Naive thymus-derived CD4-positive, alpha-beta T cell (primary cell): ENCODE measurements at regions not wholly inside any gene's neighbourhood (a gene's known extent, or its start where the extent isn't known, plus 50 kb on each side); places are given as distances from the start of the nearest gene placed in this dataset.

Source experiments
- ATAC-seq: fragments of 150-1000 bp; cut with Tn5 transposase; 2 replicates; pipeline ENCODE4 v1.10.0; 2021; ENCODE audit warnings: mild to moderate bottlenecking, moderate library complexity
- CTCF ChIA-PET: fragments of 350-600 bp; sonication (Branson Sonifier 250); formaldehyde crosslinking; loops from one replicate; lab custom pipeline; 2021; ENCODE audit warnings: antibody characterized with exemption; lab: Charles Lee
- POLR2A ChIA-PET: fragments of 350-600 bp; sonication (Branson Sonifier 250); formaldehyde crosslinking; loops from one replicate; lab custom pipeline; 2021; ENCODE audit warnings: antibody characterized with exemption, inconsistent platforms; lab: Charles Lee
- DNase-seq, 9 donors: peaks; one replicate each; pipeline versions ENCODE4 v3.0.0 to v3.0.0-alpha.2; 2020 to 2022; ENCODE audit warnings: mixed read lengths in 1 of 9
- H3K27ac ChIP-seq: one replicate; pipeline ENCODE4 v1.7.0; 2013; ENCODE audit warnings: mild to moderate bottlenecking, low read depth, low read length, moderate library complexity
- H3K27me3 ChIP-seq, 2 donors: one replicate each; pipeline ENCODE4 v1.7.0; 2013; ENCODE audit warnings: low read length in 2 of 2, mild to moderate bottlenecking in 2 of 2, moderate library complexity in 2 of 2; ENCODE audit not compliant: control insufficient read depth in 2 of 2, insufficient read depth in 2 of 2
- H3K36me3 ChIP-seq, 3 experiments: 1 replicate in 2 of 3; 2 replicates in 1 of 3; pipeline ENCODE4 v1.7.0; 2013; ENCODE audit warnings: low read length in 3 of 3, mild to moderate bottlenecking in 3 of 3, moderate library complexity in 1 of 3; ENCODE audit not compliant: insufficient read depth in 3 of 3, control insufficient read depth in 2 of 3
- H3K4me1 ChIP-seq, 2 donors: one replicate each; pipeline ENCODE4 v1.7.0; 2013; ENCODE audit warnings: low read length in 2 of 2, mild to moderate bottlenecking in 2 of 2, moderate library complexity in 1 of 2; ENCODE audit not compliant: control insufficient read depth in 2 of 2, insufficient read depth in 2 of 2
- H3K4me3 ChIP-seq: 2 replicates; pipeline ENCODE4 v1.7.0; 2013; ENCODE audit warnings: mild to moderate bottlenecking, low read length
- H3K9me3 ChIP-seq, 3 experiments: 1 replicate in 2 of 3; 2 replicates in 1 of 3; pipeline ENCODE4 v1.7.0; 2013; ENCODE audit warnings: low read length in 3 of 3; ENCODE audit not compliant: control insufficient read depth in 2 of 3
- H3K27ac Mint-ChIP-seq, 9 donors: one replicate each; pipeline ENCODE4 v1.8.0; 2020 to 2022; ENCODE audit warnings: mixed read lengths in 9 of 9, mild to moderate bottlenecking in 8 of 9, moderate library complexity in 5 of 9, inconsistent platforms in 2 of 9
- H3K27me3 Mint-ChIP-seq, 5 donors: one replicate each; pipeline ENCODE4 v1.8.0; 2021 to 2022; ENCODE audit warnings: mixed read lengths in 5 of 5, mild to moderate bottlenecking in 1 of 5
- H3K36me3 Mint-ChIP-seq, 5 donors: one replicate each; pipeline ENCODE4 v1.8.0; 2020 to 2022; ENCODE audit warnings: mixed read lengths in 5 of 5, mild to moderate bottlenecking in 3 of 5, inconsistent platforms in 1 of 5
- H3K4me1 Mint-ChIP-seq, 7 donors: one replicate each; pipeline ENCODE4 v1.8.0; 2020 to 2022; ENCODE audit warnings: mixed read lengths in 7 of 7, mild to moderate bottlenecking in 3 of 7, inconsistent platforms in 1 of 7
- H3K4me3 Mint-ChIP-seq, 10 donors: one replicate each; pipeline ENCODE4 v1.8.0; 2020 to 2022; ENCODE audit warnings: mild to moderate bottlenecking in 10 of 10, mixed read lengths in 10 of 10, moderate library complexity in 6 of 10, inconsistent platforms in 2 of 10
- H3K9me3 Mint-ChIP-seq, 11 donors: one replicate each; pipeline ENCODE4 v1.8.0; 2020 to 2022; ENCODE audit warnings: mixed read lengths in 11 of 11, mild to moderate bottlenecking in 4 of 11, inconsistent platforms in 1 of 11, moderate library complexity in 1 of 11
- intact Hi-C, 2 donors: fragments of 100-400 bp; cut with micrococcal nuclease; formaldehyde crosslinking; loops; one replicate each; pipeline ENCODE4 v1.15.1; 2023

- Histone ChIP-seq H3K27me3 (no peaks in the 10 kb centered on the region), H3K4me1 (no peaks in the 10 kb centered on the region)
- POLR2A ChIA-PET = no interaction called here
Measured at GRCh38 chr5:130896636-130897035, 268.4 kb downstream of the HINT1 start.

DNA sequence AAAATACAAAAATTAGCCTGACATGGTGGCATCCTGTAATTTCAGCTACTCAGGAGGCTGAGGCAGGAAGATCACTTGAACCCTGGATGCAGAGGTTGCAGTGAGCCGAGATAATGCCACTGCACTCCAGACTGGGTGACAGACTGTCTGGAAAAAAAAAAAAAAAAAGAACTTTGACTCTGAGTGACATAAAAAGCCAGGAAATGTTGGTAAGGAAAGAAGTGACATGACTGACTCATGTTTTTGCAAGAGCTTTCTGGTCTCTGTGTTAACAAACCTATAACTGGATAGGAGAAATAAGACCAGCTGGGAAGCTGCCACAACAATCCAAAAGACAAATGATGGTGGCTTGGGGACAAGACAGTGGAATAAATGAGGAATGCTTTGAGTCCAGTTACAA, 272.1 kb downstream of the HINT1 start:
- no peak for ATAC-seq
- Histone ChIP-seq H3K9me3 (no peaks in the 10 kb centered on the region), H3K27ac (no peak overlapping the region), H3K4me1 (no peaks in the 10 kb centered on the region), H3K27me3 (no peaks in the 10 kb centered on the region), H3K4me3 (no peak overlapping the region), H3K36me3 (no peaks in the 10 kb centered on the region)
- peaks cover 0 to 21% (median 9%) of the 10 kb centered on the region in 11 donors for H3K9me3 Mint-ChIP-seq
- ChIA-PET POLR2A (no interaction called here), CTCF (no interaction called here)
- no peak overlapping the region for H3K4me3 Mint-ChIP-seq
- no peak for DNase-seq
- intact Hi-C loops = no loop called here
- H3K27me3 Mint-ChIP-seq = peaks cover 0 to 44% (median 27%) of the 10 kb centered on the region in 5 donors
- H3K36me3 Mint-ChIP-seq = peaks cover 0 to 16% (median 3%) of the 10 kb centered on the region in 5 donors
- H3K27ac Mint-ChIP-seq = no peak overlapping the region
- H3K4me1 Mint-ChIP-seq = no peaks in the 10 kb centered on the region

More at GRCh38 chr5:130896636-130897035, 268.4 kb downstream of the HINT1 start:
- Mint-ChIP-seq H3K27me3 (peaks cover 0 to 35% (median 20%) of the 10 kb centered on the region in 5 donors), H3K36me3 (peaks cover 0 to 15% (median 7%) of the 10 kb centered on the region in 5 donors), H3K4me1 (no peaks in the 10 kb centered on the region), H3K27ac (no peak overlapping the region), H3K9me3 (peaks cover 0 to 37% (median 16%) of the 10 kb centered on the region in 11 donors), H3K4me3 (no peak overlapping the region)
- Histone ChIP-seq H3K9me3 (no peaks in the 10 kb centered on the region), H3K4me3 (no peak overlapping the region), H3K36me3 (no peaks in the 10 kb centered on the region), H3K27ac (no peak overlapping the region)
- CTCF ChIA-PET = no interaction called here
- no peak for DNase-seq
- no peak for ATAC-seq
- intact Hi-C loops = no loop called here

DNA sequence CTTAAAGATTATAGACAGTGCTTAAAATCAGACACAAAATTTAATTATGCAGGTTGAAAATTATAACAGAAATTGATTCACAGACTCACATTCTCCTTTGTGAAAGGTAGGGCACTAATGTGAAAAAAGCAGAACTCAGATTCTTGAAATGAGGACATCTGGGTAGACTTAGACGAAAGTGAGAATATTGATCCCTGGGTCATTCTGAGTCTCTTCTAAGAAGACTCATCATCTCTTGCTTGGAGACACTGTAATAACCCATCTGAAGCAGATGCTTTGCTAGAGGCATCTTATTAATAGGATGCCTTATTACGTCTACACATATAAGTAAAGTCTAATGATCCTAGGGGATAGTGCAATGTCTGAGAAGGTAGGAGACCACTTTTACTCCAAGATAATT, 274.4 kb downstream of the HINT1 start:
- intact Hi-C loops = no loop called here
- CTCF ChIA-PET = no interaction called here
- ATAC-seq = no peak
- H3K9me3 Mint-ChIP-seq = peaks cover 0 to 17% (median 7%) of the 10 kb centered on the region in 11 donors
- POLR2A ChIA-PET = no interaction called here
- no peaks in the 10 kb centered on the region for H3K4me1 ChIP-seq
- H3K36me3 ChIP-seq = no peaks in the 10 kb centered on the region
- H3K36me3 Mint-ChIP-seq = peaks cover 0 to 13% (median 0%) of the 10 kb centered on the region in 5 donors
- H3K27ac Mint-ChIP-seq = no peak overlapping the region
- H3K4me1 Mint-ChIP-seq = peaks cover 0 to 9% (median 8%) of the 10 kb centered on the region in 7 donors
- DNase-seq = no peak
- no peak overlapping the region for H3K27ac ChIP-seq
- H3K4me3 Mint-ChIP-seq = no peak overlapping the region
- H3K27me3 ChIP-seq = no peaks in the 10 kb centered on the region
- H3K27me3 Mint-ChIP-seq = peaks cover 0 to 35% (median 27%) of the 10 kb centered on the region in 5 donors
- no peak overlapping the region for H3K4me3 ChIP-seq
- no peaks in the 10 kb centered on the region for H3K9me3 ChIP-seq

- Histone ChIP-seq H3K4me1 (no peaks in the 10 kb centered on the region), H3K9me3 (no peaks in the 10 kb centered on the region), H3K27ac (no peak overlapping the region), H3K27me3 (no peaks in the 10 kb centered on the region), H3K36me3 (no peaks in the 10 kb centered on the region), H3K4me3 (no peak overlapping the region)
- no peaks in the 10 kb centered on the region for H3K9me3 Mint-ChIP-seq
- H3K27me3 Mint-ChIP-seq = peaks cover 0 to 10% (median 6%) of the 10 kb centered on the region in 5 donors
- DNase-seq = no peak
- H3K27ac Mint-ChIP-seq = no peak overlapping the region
- no peak for ATAC-seq
- CTCF ChIA-PET = no interaction called here
- POLR2A ChIA-PET = no interaction called here
- no peaks in the 10 kb centered on the region for H3K36me3 Mint-ChIP-seq
- H3K4me1 Mint-ChIP-seq = peaks cover 0 to 12% (median 8%) of the 10 kb centered on the region in 7 donors
- no peak overlapping the region for H3K4me3 Mint-ChIP-seq
- intact Hi-C loops = no loop called here
Measured at GRCh38 chr5:130885691-130886090, 279.4 kb downstream of the HINT1 start.

GRCh38 chr5:130885027-130885426, 280.0 kb downstream of the HINT1 start:
- Histone ChIP-seq H3K27ac (no peak overlapping the region), H3K36me3 (no peaks in the 10 kb centered on the region), H3K27me3 (no peaks in the 10 kb centered on the region), H3K4me1 (no peaks in the 10 kb centered on the region), H3K9me3 (no peaks in the 10 kb centered on the region), H3K4me3 (no peak overlapping the region)
- DNase-seq (no peak), ATAC-seq (no peak)
- Mint-ChIP-seq H3K27me3 (peaks cover 0 to 9% (median 5%) of the 10 kb centered on the region in 5 donors), H3K27ac (no peak overlapping the region), H3K36me3 (no peaks in the 10 kb centered on the region), H3K9me3 (no peaks in the 10 kb centered on the region), H3K4me3 (no peak overlapping the region), H3K4me1 (peaks cover 0 to 12% (median 8%) of the 10 kb centered on the region in 7 donors)
- ChIA-PET POLR2A (no interaction called here), CTCF (no interaction called here)
- intact Hi-C loops = no loop called here

DNA sequence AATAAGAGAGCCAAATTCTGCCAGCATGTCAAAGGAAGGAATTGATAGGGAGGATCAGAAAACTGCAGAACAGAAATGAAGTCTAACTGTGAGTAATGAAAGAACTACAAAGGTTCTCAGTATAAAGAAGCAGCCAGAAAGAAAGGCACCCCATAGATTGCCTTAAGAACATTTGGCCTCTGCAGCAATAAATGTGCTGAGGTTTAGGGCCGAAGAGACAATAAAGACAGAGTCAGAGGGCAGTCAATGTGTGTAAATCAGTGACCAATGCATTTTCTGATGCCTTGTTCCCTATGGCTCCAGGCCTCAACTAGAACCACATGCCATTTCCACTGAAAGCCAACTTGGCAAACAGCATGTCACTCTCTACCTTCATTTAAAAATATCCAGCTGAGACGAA, 281.0 kb downstream of the HINT1 start:
- ChIA-PET POLR2A (no interaction called here), CTCF (no interaction called here)
- no peak overlapping the region for H3K27ac Mint-ChIP-seq
- H3K4me1 ChIP-seq = no peaks in the 10 kb centered on the region
- ATAC-seq = no peak
- no peaks in the 10 kb centered on the region for H3K36me3 ChIP-seq
- peaks cover 0 to 12% (median 8%) of the 10 kb centered on the region in 7 donors for H3K4me1 Mint-ChIP-seq
- no peak overlapping the region for H3K4me3 Mint-ChIP-seq
- no peak for DNase-seq
- no peak overlapping the region for H3K4me3 ChIP-seq
- intact Hi-C loops = no loop called here
- H3K27me3 ChIP-seq = no peaks in the 10 kb centered on the region
- H3K27ac ChIP-seq = no peak overlapping the region
- H3K9me3 ChIP-seq = no peaks in the 10 kb centered on the region
- peaks cover 0 to 10% (median 2%) of the 10 kb centered on the region in 5 donors for H3K27me3 Mint-ChIP-seq
- peaks cover 0 to 4% (median 0%) of the 10 kb centered on the region in 11 donors for H3K9me3 Mint-ChIP-seq
- H3K36me3 Mint-ChIP-seq = peaks cover 0 to 5% (median 0%) of the 10 kb centered on the region in 5 donors

- H3K27me3 Mint-ChIP-seq = peaks cover 0 to 6% (median 0%) of the 10 kb centered on the region in 5 donors
Measured at GRCh38 chr5:130875656-130876055, 289.4 kb downstream of the HINT1 start.

More at GRCh38 chr5:130875656-130876055, 289.4 kb downstream of the HINT1 start:
- Histone ChIP-seq H3K4me3 (no peak overlapping the region), H3K27me3 (no peaks in the 10 kb centered on the region), H3K4me1 (no peaks in the 10 kb centered on the region), H3K36me3 (no peaks in the 10 kb centered on the region), H3K27ac (no peak overlapping the region), H3K9me3 (no peaks in the 10 kb centered on the region)
- Mint-ChIP-seq H3K27ac (no peak overlapping the region), H3K9me3 (peaks cover 0 to 6% (median 0%) of the 10 kb centered on the region in 11 donors), H3K4me3 (no peak overlapping the region), H3K4me1 (no peaks in the 10 kb centered on the region), H3K36me3 (peaks cover 0 to 7% (median 5%) of the 10 kb centered on the region in 5 donors)
- DNase-seq (no peak), ATAC-seq (no peak)
- POLR2A ChIA-PET = interaction anchor here (0.6 kb wide), 1 partner anchor 17 kb away, joined by 3 read pairs; no protein-coding TSS in a partner anchor
- intact Hi-C loops = no loop called here
- CTCF ChIA-PET = no interaction called here
